22Rv1 (cell line): ENCODE measurements at regions not wholly inside any gene's neighbourhood (a gene's known extent, or its start where the extent isn't known, plus 50 kb on each side); places are given as distances from the start of the nearest gene placed in this dataset.

Source experiments
- H3K27ac ChIP-seq: fragments of 450-650 bp; 2 replicates; pipeline ENCODE4 v1.5.1; 2017
- ZFX ChIP-seq: fragments of 450-650 bp; IDR thresholded peaks from 2 replicates; pipeline ENCODE4 v1.6.1; 2017; ENCODE audit warnings: antibody characterized with exemption, borderline replicate concordance
- TF ChIP-seq, protein P1 (sequence below): fragments of 450-650 bp; IDR thresholded peaks from 2 replicates; pipeline ENCODE4 v1.5.1; 2017; ENCODE audit warnings: mild to moderate bottlenecking

DNA sequence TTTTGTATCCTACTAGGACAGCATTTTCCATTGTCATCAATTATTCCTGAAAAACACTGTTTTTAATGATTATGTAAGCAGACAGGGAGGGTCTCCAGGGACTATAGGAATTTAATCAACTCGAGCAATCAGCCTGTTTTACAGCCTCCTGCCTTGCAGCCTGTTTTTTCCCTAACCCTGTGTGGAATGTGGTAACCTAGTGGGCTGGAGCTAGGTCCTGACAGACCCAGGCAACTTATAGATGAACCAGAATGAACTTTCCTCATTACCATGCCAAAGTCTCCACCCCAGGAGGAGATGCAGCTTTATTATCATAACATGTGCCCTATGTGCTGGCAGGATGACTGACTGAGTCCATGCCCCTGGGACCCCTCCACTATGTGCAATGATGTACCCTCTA is 375.1 kb downstream of the BMP4 start:
- TF ChIP-seq ZFX = no peak
- TF ChIP-seq, protein P1, sequence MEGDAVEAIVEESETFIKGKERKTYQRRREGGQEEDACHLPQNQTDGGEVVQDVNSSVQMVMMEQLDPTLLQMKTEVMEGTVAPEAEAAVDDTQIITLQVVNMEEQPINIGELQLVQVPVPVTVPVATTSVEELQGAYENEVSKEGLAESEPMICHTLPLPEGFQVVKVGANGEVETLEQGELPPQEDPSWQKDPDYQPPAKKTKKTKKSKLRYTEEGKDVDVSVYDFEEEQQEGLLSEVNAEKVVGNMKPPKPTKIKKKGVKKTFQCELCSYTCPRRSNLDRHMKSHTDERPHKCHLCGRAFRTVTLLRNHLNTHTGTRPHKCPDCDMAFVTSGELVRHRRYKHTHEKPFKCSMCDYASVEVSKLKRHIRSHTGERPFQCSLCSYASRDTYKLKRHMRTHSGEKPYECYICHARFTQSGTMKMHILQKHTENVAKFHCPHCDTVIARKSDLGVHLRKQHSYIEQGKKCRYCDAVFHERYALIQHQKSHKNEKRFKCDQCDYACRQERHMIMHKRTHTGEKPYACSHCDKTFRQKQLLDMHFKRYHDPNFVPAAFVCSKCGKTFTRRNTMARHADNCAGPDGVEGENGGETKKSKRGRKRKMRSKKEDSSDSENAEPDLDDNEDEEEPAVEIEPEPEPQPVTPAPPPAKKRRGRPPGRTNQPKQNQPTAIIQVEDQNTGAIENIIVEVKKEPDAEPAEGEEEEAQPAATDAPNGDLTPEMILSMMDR = no peak
- no peak overlapping the region for H3K27ac ChIP-seq

DNA sequence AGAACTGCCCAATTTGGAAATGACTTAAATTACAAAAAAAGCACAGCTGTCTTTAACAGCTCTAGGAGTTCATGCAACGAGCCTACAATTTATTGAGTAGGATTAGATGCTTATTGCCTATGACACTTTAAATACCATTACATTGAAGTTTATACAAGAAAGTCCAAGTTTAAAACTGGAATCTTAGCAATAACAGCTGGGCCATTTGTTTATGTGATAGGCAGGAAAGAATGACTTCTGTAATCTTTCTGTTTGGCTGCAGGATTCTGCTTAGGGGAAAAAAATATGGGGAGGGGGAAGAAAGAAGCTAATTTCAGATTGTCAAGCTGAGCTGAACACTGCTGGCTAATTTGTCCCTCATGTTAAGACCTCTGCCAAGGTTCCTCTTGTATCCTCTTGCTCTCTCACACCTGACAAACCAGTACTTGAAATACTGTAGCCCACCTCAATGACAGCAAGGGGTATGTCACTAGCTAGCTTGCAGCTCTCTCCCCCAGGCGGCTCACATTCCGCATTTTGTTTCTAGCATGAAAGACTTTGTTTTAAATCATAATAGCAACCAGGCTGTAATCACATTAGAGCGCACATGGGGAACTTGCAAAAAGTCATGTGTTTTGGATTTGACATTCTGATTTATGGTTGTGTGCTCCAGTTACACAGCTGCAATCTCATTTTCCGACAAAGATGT is 384.8 kb downstream of the BMP4 start:
- TF ChIP-seq, protein P1 = no peak
- TF ChIP-seq ZFX = no peak
- H3K27ac ChIP-seq = no peak overlapping the region

DNA sequence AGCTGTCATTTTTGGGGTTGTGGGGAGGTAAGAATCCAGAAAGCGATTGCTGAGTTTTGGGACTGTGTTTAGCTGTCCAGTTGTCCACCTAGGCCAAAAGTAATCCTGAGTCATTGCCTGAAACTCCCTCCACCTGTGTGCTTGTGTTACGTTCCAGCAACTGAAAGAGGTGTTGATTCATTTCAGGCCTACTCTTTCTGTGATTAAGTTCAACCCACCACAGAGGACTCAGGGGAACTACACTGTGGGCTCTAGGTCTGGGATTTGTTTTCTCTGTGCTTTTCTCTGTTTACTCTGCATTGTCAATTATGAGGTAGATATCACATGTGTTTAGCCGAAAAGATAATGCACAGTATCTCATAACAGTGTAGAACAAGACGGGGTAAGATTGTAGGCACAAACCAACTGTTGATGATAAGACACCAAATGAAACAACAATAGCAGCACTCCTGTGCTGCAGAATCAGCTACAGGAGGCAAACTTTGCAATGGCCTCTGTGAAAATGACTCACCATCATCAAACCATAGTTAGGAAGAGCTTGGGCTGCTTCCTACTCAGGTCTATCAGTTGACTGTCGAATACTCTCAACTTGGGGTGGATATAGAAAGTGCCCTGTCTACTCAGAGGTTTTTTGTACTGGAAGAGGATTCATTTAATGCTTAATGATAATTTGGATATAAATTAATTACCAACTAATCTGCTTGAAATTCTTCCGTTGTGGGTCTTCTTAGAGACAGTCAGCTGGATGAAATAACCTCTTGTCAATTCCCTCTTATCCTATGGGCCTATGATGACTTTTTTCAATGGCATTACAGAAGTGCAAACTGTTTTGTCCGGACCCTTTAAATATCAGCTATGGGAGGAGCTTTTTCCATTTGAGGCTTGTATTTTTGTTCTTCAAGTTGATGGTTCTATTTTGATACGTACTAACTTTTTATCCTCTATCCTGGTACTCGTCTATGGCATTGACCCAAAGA is 385.9 kb downstream of the BMP4 start:
- no peak overlapping the region for H3K27ac ChIP-seq
- no peak for TF ChIP-seq ZFX
- TF ChIP-seq, protein P1 = no peak

DNA sequence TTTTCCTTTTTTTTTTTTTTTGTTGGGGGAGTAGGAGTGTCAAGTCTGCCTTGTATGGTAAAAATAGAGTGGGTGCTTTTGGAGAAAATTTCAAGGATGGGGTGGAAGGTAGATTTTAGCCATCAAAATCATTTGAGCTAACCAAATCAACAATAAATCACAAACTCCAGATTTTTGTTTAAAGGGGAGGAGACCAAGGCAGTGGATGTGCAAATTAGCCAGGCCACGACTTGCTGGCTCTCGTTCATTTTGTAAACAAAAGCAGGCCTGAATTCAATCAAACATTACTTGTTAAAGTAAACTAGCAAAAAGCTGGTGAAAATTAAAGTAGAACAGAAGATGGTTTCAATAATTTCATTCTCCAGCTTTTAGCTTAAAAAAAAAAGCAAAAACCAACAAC is 387.2 kb downstream of the BMP4 start:
- no peak for TF ChIP-seq ZFX
- TF ChIP-seq, protein P1 = no peak
- no peak overlapping the region for H3K27ac ChIP-seq

DNA sequence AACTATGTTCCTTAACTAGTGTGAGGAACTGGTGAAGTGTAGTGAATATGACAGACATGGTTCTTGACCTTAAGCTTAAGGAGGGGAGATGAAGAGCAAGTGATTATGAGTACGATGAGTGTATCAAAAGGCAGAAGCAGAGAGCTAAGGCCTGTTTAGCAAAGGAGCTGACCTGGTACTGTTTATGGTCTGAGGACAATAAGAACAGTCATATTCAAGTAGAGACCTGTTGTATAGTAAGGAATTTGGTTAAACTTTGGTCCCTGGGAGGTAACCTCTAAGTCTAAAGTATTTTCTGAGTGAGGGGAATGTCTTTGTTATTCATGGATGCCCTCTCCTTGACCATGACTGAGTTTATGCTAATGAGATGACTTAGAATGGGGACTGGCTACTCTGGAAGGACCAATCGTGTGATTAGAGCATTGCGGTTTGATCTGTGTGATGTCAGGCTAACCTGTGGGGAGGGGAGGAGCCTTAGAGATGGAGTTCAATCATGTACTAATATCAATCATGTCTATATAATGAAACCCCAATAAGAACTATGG is 389.3 kb downstream of the BMP4 start:
- no peak for TF ChIP-seq ZFX
- TF ChIP-seq, protein P1 = no peak
- no peak overlapping the region for H3K27ac ChIP-seq

DNA sequence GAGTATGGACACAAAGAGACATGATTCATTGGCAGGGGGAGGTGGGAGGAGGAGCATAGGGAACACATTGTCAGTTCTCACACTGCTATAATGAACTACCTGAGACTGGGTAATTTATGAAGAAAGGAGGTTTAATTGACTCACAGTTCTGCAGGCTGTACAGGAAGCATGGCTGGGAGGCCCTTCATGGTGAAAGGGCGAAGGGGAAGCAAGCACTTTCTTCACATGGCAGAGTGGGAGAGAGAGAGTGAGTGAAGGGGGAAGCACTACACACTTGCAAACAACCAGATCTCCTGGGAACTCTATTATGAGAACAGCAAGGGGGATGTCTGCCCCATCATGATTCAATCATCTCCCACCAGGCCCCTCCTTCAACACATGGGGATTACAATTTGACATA is 391.8 kb downstream of the BMP4 start:
- H3K27ac ChIP-seq = no peak overlapping the region
- TF ChIP-seq, protein P1 = no peak
- no peak for TF ChIP-seq ZFX
